ENCODE measurements at regions not wholly inside any gene's neighbourhood (a gene's known extent, or its start where the extent isn't known, plus 50 kb on each side); places are given as distances from the start of the nearest gene placed in this dataset.

DNA sequence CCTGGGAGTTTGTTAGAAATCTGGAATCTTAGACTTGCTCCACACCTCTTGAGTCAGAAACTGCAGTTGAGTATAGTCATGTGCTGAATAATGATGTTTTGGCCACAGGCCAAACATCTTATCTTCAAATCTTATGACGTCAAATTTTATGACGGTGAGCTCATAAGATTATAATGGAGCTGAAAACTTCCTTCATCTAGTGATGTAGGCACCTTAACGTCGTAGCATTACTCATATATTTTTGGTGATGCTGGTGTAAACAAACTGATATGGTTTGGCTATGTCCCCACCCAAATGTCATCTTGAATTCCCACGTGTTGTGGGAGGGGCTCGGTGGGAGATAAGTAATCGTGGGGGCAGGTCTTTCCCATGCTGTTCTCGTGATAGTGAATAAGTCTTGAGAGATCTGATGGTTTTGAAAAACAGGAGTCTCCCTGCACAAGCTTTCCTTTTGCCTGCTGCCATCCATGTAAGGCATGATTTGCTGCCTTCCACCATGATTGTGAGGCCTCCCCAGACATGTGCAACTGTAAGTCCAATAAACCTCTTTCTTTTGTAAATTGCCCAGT is 268.0 kb upstream of the PROK2 start:
- H3K4me1 ChIP-seq (ENCODE audit: control insufficient read depth, insufficient read depth, low read length) = no peaks in the 10 kb centered on the region
- H3K9me3 ChIP-seq (ENCODE audit: control insufficient read depth, insufficient read depth, low read length) = no peaks in the 10 kb centered on the region
- ATAC-seq (ENCODE audit: low read depth) (no peak), DNase-seq (no peak)
- H3K14ac ChIP-seq (replicated peaks; ENCODE audit: low read depth, low read length) = no peak overlapping the region
- H4K91ac ChIP-seq (ENCODE audit: insufficient read depth, low read depth, low read length) = no peak overlapping the region
- WGBS, 2 experiments (ENCODE audit: extremely low coverage in 2 of 2, insufficient read length in 1 of 2) = no CpG with 5 or more reads among the region's 8 CpGs
- CTCF ChIA-PET = no interaction called here
- POLR2A ChIA-PET (ENCODE audit: unreplicated experiment) = no interaction called here
- H3K4me2 ChIP-seq (ENCODE audit: low read depth, low read length) = no peak overlapping the region
- no peak overlapping the region for H3K27ac ChIP-seq (ENCODE audit: insufficient read depth, low read length)
- no peak overlapping the region for H2BK5ac ChIP-seq (ENCODE audit: low read depth, low read length, poor library complexity, severe bottlenecking)
- H3K79me1 ChIP-seq (ENCODE audit: low read depth in 1 of 2, low read length in 2 of 2) = no peaks in the 10 kb centered on the region
- no peak overlapping the region for H3K18ac ChIP-seq (ENCODE audit: low read depth, low read length)
- no peak overlapping the region for H2AFZ ChIP-seq (replicated peaks; ENCODE audit: low read length, poor library complexity)
- H3K36me3 ChIP-seq (ENCODE audit: control insufficient read depth, insufficient read depth, low read length) = no peaks in the 10 kb centered on the region
- no peak overlapping the region for H4K8ac ChIP-seq (ENCODE audit: low read depth in 2 of 2, low read length in 2 of 2)
- TF ChIP-seq, protein P1, sequence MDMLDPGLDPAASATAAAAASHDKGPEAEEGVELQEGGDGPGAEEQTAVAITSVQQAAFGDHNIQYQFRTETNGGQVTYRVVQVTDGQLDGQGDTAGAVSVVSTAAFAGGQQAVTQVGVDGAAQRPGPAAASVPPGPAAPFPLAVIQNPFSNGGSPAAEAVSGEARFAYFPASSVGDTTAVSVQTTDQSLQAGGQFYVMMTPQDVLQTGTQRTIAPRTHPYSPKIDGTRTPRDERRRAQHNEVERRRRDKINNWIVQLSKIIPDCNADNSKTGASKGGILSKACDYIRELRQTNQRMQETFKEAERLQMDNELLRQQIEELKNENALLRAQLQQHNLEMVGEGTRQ (IDR thresholded peaks at IDR 0.05; ENCODE audit: low read depth, low read length) = no peak
- no peak overlapping the region for H4K5ac ChIP-seq (ENCODE audit: low read depth, low read length)
- intact Hi-C loops (cut with micrococcal nuclease) = no loop called here
- H2AK9ac ChIP-seq (replicated peaks; ENCODE audit: low read depth, low read length, poor library complexity) = no peak overlapping the region
- H4K20me1 ChIP-seq (ENCODE audit: insufficient read depth, low read length) = no peaks in the 10 kb centered on the region
- BruUV-seq (replicated peaks) = no TSS peak
- H2BK15ac ChIP-seq (ENCODE audit: low read depth, low read length) = no peak overlapping the region
- no peak overlapping the region for H3K56ac ChIP-seq (ENCODE audit: extremely low read depth, insufficient read depth, low read length)
- H2AK5ac ChIP-seq (ENCODE audit: low read depth, low read length) = no peak overlapping the region
- no peak overlapping the region for H2BK20ac ChIP-seq (ENCODE audit: low read depth, low read length)
- H3K4me3 ChIP-seq (ENCODE audit: insufficient read depth, low read depth, low read length) = no peak overlapping the region
- H3K4ac ChIP-seq (ENCODE audit: low read depth, low read length) = no peak overlapping the region
- dilution Hi-C loops (cut with HindIII; ENCODE audit: low sequenced_read_pairs, unreplicated experiment) = no loop called here
- no peaks in the 10 kb centered on the region for H3K9me1 ChIP-seq (ENCODE audit: insufficient read depth, low read length)
- peaks cover 1% of the 10 kb centered on the region; the same call in 1 of the 2 replicates for H3K27me3 ChIP-seq (ENCODE audit: control insufficient read depth, insufficient read depth, low read length)
- no peak overlapping the region for H2BK120ac ChIP-seq (ENCODE audit: low read depth, low read length)
- in situ Hi-C loops (cut with MboI; ENCODE audit: low sequenced_read_pairs) = no loop called here
- no peak overlapping the region for H3K23ac ChIP-seq (ENCODE audit: low read depth, low read length)
- H3K9ac ChIP-seq (ENCODE audit: low read depth, low read length) = no peak overlapping the region

Measured in IMR-90 (cell line).